ENCODE measurements at regions not wholly inside any gene's neighbourhood (a gene's known extent, or its start where the extent isn't known, plus 50 kb on each side); places are given as distances from the start of the nearest gene placed in this dataset.
"Not testable (repeated sequence)": the region's sequence is repeated elsewhere in the genome, so short reads cannot be mapped to it uniquely, and the experiment has no call there.

DNA sequence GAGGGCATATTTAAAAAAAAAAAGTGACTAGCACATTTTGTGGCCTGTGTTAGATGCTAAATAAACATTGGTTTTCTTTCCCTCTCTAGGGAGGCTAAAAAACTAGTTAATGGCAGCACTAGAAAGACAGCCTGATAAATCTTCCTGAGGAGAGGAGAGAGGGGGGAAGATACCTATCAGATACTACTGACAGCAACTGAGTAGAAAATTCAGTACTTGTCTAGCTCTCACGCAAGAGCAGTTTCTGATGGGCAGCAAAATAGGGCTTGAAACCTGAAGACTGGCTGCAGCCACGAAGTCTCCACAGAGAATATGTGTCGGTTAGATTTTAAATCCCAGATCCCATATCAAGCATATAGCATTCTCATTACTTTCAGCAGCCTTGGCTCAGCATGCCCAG is 388.2 kb downstream of the KCNA4 start:
- Mint-ChIP-seq H3K4me3 (no peak overlapping the region), H3K27me3 (ENCODE audit: low read depth) (peaks cover 3% of the 10 kb centered on the region), H3K4me1 (peaks cover 4% of the 10 kb centered on the region), H3K9me3 (no peaks in the 10 kb centered on the region), H3K27ac (no peak overlapping the region), H3K36me3 (ENCODE audit: low read depth) (no peaks in the 10 kb centered on the region)
- TF ChIP-seq, protein P1, sequence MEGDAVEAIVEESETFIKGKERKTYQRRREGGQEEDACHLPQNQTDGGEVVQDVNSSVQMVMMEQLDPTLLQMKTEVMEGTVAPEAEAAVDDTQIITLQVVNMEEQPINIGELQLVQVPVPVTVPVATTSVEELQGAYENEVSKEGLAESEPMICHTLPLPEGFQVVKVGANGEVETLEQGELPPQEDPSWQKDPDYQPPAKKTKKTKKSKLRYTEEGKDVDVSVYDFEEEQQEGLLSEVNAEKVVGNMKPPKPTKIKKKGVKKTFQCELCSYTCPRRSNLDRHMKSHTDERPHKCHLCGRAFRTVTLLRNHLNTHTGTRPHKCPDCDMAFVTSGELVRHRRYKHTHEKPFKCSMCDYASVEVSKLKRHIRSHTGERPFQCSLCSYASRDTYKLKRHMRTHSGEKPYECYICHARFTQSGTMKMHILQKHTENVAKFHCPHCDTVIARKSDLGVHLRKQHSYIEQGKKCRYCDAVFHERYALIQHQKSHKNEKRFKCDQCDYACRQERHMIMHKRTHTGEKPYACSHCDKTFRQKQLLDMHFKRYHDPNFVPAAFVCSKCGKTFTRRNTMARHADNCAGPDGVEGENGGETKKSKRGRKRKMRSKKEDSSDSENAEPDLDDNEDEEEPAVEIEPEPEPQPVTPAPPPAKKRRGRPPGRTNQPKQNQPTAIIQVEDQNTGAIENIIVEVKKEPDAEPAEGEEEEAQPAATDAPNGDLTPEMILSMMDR (IDR thresholded peaks at IDR 0.05; ENCODE audit: unreplicated experiment in 3 of 3): no peak

DNA sequence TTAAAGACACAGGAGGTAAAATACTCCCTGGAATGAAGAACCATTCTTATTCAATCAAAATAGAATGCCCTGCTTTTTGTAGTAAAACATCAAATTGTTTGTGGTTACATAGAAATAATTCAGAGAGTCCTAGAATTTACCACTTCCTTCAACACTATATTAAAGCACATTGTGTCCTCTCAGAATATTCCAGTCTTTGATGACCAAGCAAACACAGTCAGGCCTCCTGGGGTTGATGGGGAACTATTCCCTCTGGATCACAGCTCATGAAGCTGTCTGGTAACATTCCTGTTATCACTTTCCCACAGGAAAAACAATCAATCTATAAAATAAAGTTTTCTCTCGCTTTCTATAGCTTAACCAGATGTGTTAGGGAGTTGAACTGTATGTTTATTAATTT is 389.3 kb downstream of the KCNA4 start:
- peaks cover 12% of the 10 kb centered on the region for H3K4me1 Mint-ChIP-seq
- H3K36me3 Mint-ChIP-seq (ENCODE audit: low read depth): no peaks in the 10 kb centered on the region
- H3K4me3 Mint-ChIP-seq: no peak overlapping the region
- no peaks in the 10 kb centered on the region for H3K9me3 Mint-ChIP-seq
- TF ChIP-seq, protein P1 (IDR thresholded peaks at IDR 0.05; ENCODE audit: unreplicated experiment in 3 of 3): no peak
- peaks cover 3% of the 10 kb centered on the region for H3K27me3 Mint-ChIP-seq (ENCODE audit: low read depth)
- H3K27ac Mint-ChIP-seq: no peak overlapping the region

DNA sequence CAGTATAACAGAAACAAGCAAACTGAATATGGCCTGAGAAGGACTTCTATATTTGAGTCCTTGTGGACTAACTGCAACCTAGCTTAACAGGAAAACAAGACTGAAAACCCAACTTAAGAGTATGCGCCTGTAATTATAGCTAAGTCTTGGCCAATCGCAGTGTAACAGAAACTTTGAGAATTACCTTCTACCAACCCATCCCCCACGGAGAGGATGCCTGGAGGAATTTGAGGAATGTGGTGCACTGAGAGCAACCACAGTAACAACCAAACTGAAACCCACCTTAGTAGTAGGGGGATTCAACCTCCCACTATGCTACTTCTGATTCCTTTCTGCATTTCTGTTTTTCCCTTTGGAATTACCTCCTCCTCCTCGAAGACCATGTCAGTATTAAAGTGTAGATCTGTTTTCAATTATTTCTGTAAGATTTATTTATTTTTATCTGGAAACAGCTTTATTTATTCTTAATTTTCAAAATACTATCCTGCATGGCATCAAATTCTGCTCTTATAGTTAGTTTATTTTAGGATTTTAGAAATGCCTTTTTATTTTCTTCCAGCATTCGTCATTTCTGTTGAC is 393.6 kb downstream of the KCNA4 start:
- Mint-ChIP-seq H3K9me3 (no peaks in the 10 kb centered on the region), H3K27me3 (ENCODE audit: low read depth) (no peaks in the 10 kb centered on the region), H3K36me3 (ENCODE audit: low read depth) (no peaks in the 10 kb centered on the region), H3K27ac (peak overlapping the region in 1 of 3 experiments; percentile 44), H3K4me1 (peaks cover 12% of the 10 kb centered on the region), H3K4me3 (no peak overlapping the region)
- TF ChIP-seq, protein P1 (IDR thresholded peaks at IDR 0.05; ENCODE audit: unreplicated experiment in 3 of 3): no peak

DNA sequence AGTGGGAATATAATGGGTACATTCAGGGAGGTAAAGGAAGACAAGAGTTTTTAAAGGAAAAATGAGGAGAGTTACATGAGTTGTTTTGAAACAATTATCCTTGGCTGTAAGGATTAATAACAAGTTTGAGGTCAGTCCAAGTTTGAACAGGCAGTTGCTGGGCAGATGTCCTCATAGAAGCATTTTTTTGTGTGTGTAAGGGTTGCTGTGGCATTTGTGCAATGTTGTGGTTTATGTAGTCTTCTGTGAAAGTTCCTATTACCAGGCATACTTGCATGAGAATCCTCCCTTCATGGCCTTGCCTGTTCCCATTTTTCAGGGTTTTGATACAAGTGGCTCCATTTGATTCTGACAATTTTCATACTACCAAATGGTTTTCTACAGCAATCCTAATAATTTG is 400.2 kb downstream of the KCNA4 start:
- Mint-ChIP-seq H3K4me1 (no peaks in the 10 kb centered on the region), H3K4me3 (no peak overlapping the region), H3K9me3 (no peaks in the 10 kb centered on the region), H3K27ac (no peak overlapping the region), H3K36me3 (ENCODE audit: low read depth) (no peaks in the 10 kb centered on the region), H3K27me3 (ENCODE audit: low read depth) (no peaks in the 10 kb centered on the region)
- TF ChIP-seq, protein P1 (IDR thresholded peaks at IDR 0.05; ENCODE audit: unreplicated experiment in 3 of 3): no peak

DNA sequence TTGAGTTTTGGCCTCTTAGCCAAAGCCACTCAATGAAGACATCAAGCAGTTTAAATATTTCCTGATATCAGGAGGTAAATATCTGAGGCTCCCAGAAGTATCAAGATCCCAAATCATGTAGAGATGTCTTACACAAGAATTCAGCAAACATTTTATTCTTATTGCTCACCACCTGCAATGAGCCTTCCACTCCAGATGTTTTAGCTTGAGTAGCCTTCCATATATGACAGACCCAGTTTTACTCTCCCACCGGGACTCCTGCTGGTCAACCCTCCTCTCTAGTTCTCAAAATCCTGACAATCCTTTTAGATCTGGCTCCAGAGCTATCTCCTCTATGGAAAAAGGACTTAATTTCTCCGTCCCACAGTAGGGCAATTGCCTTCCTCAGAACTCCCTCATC is 404.4 kb downstream of the KCNA4 start:
- Mint-ChIP-seq H3K9me3 (no peaks in the 10 kb centered on the region), H3K36me3 (ENCODE audit: low read depth) (no peaks in the 10 kb centered on the region), H3K27ac (no peak overlapping the region), H3K4me3 (no peak overlapping the region), H3K4me1 (no peaks in the 10 kb centered on the region), H3K27me3 (ENCODE audit: low read depth) (peaks cover 3% of the 10 kb centered on the region)
- TF ChIP-seq, protein P1 (IDR thresholded peaks at IDR 0.05; ENCODE audit: unreplicated experiment in 3 of 3): no peak

DNA sequence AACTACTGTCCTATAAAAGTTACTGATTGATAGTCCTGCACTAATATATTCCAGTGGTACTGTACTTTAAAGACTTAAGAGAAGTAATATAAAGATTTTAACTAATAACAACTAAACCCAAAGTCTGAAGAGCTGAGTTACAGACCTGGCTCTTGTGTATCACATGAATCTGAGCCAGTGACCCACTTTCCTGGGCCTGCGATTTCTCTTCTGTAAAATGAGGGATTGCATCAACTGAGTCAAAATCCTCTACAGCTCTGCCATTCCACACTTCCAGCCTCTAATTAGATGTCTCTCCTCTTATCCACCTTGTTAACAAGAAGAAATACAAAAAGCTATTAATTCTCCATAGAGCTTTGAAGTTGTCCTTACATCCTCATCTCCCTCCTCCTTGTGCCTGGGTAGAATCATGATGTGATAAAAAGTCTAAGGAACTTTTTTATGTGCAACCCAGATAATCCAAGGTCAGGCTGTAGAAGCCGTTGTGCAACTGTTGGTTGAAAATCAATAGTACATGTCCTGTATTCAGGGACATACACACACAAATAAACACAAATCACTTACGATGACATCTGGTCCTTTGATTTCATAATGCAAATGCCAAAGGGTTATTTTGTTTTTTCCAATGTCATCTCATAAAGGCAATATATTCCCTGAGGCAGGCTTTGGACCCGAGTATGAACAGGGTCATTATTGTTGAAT is 410.3 kb downstream of the KCNA4 start:
- no peaks in the 10 kb centered on the region for H3K36me3 Mint-ChIP-seq (ENCODE audit: low read depth)
- H3K9me3 Mint-ChIP-seq: no peaks in the 10 kb centered on the region
- no peak overlapping the region for H3K4me3 Mint-ChIP-seq
- H3K27me3 Mint-ChIP-seq (ENCODE audit: low read depth): peaks cover 3% of the 10 kb centered on the region
- no peak overlapping the region for H3K27ac Mint-ChIP-seq
- H3K4me1 Mint-ChIP-seq: no peaks in the 10 kb centered on the region
- TF ChIP-seq, protein P1 (IDR thresholded peaks at IDR 0.05; ENCODE audit: unreplicated experiment in 3 of 3): no peak

DNA sequence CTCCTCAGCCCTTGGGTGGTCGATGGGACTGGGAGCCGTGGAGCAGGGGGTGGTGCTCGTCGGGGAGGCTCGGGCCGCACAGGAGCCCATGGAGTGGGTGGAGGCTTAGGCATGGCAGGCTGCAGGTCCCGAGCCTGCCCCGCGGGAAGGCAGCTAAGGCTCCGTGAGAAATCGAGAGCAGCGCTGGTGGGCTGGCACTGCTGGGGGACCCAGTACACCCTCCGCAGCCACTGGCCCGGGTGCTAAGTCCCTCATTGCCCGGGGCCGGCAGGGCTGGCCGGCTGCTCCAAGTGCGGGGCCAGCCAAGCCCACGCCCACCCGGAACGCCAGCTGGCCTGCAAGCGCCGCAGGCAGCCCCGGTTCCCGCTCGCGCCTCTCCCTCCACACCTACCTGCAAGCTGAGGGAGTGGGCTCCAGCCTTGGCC is 416.7 kb downstream of the KCNA4 start:
- not testable (repeated sequence) for H3K4me1 Mint-ChIP-seq; H3K27me3 Mint-ChIP-seq (ENCODE audit: low read depth); H3K4me3 Mint-ChIP-seq; H3K36me3 Mint-ChIP-seq (ENCODE audit: low read depth); H3K27ac Mint-ChIP-seq; H3K9me3 Mint-ChIP-seq
